ENCODE measurements at regions not wholly inside any gene's neighbourhood (a gene's known extent, or its start where the extent isn't known, plus 50 kb on each side); places are given as distances from the start of the nearest gene placed in this dataset.

GRCh38 chr9:135269912-135270830 is 182.7 kb downstream of the OLFM1 start:
- Mint-ChIP-seq H3K27me3 (ENCODE audit: insufficient read depth, unreplicated experiment) (peaks cover 12% of the 10 kb centered on the region), H3K4me3 (ENCODE audit: unreplicated experiment) (no peak overlapping the region), H3K36me3 (ENCODE audit: insufficient read depth, unreplicated experiment) (no peaks in the 10 kb centered on the region), H3K4me1 (ENCODE audit: insufficient read depth, unreplicated experiment) (no peaks in the 10 kb centered on the region), H3K27ac (ENCODE audit: low read depth, unreplicated experiment) (no peak overlapping the region), H3K9me3 (ENCODE audit: unreplicated experiment) (no peaks in the 10 kb centered on the region)
- no peak for DNase-seq (ENCODE audit: unreplicated experiment)
- no TSS peak for BruUV-seq (replicated peaks)
- intact Hi-C loops (cut with micrococcal nuclease), result no loop called here
- TF ChIP-seq, protein P1, sequence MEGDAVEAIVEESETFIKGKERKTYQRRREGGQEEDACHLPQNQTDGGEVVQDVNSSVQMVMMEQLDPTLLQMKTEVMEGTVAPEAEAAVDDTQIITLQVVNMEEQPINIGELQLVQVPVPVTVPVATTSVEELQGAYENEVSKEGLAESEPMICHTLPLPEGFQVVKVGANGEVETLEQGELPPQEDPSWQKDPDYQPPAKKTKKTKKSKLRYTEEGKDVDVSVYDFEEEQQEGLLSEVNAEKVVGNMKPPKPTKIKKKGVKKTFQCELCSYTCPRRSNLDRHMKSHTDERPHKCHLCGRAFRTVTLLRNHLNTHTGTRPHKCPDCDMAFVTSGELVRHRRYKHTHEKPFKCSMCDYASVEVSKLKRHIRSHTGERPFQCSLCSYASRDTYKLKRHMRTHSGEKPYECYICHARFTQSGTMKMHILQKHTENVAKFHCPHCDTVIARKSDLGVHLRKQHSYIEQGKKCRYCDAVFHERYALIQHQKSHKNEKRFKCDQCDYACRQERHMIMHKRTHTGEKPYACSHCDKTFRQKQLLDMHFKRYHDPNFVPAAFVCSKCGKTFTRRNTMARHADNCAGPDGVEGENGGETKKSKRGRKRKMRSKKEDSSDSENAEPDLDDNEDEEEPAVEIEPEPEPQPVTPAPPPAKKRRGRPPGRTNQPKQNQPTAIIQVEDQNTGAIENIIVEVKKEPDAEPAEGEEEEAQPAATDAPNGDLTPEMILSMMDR (IDR thresholded peaks at IDR 0.05; ENCODE audit: unreplicated experiment), result no peak
- ChIA-PET CTCF (no interaction called here), POLR2A (interaction anchor here (0.6 kb wide), 1 partner anchor 48 kb away, joined by 4 read pairs; no protein-coding TSS in a partner anchor)

DNA sequence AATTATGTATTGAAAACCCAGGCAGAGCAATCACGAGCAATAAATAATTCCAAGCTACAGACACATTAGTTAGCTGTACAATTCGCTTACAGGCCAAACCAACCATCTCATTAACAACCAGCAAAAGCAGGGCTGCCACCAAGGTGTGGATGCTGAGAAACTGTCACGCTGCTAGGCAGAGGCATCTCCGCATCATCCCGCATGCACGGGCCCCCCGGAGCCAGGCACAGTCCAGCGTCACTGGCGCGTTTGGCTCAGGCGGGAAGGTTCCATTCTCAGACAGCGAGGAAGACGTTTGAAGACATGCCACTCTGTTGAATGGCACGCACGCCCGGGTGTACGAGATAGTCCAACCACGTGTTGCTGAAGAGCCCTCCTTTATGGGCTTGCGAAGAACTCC is 184.0 kb downstream of the OLFM1 start:
- Mint-ChIP-seq H3K27ac (ENCODE audit: low read depth, unreplicated experiment) (no peak overlapping the region), H3K4me3 (ENCODE audit: unreplicated experiment) (no peak overlapping the region), H3K36me3 (ENCODE audit: insufficient read depth, unreplicated experiment) (no peaks in the 10 kb centered on the region), H3K9me3 (ENCODE audit: unreplicated experiment) (no peaks in the 10 kb centered on the region), H3K4me1 (ENCODE audit: insufficient read depth, unreplicated experiment) (no peaks in the 10 kb centered on the region), H3K27me3 (ENCODE audit: insufficient read depth, unreplicated experiment) (peaks cover 16% of the 10 kb centered on the region)
- POLR2A ChIA-PET, result no interaction called here
- TF ChIP-seq, protein P1 (IDR thresholded peaks at IDR 0.05; ENCODE audit: unreplicated experiment), result no peak
- CTCF ChIA-PET, result interaction anchor here (0.7 kb wide), 1 partner anchor 1710 kb away, joined by 3 read pairs; no protein-coding TSS in a partner anchor
- intact Hi-C loops (cut with micrococcal nuclease), result no loop called here
- BruUV-seq (replicated peaks), result no TSS peak
- DNase-seq (ENCODE audit: unreplicated experiment), result no peak

- DNase-seq (ENCODE audit: unreplicated experiment), result no peak
Observed at GRCh38 chr9:135272608-135273007, 185.1 kb downstream of the OLFM1 start.

GRCh38 chr9:135273008-135273407 is 185.5 kb downstream of the OLFM1 start:
- intact Hi-C loops (cut with micrococcal nuclease), result no loop called here
- peaks cover 26% of the 10 kb centered on the region for H3K27me3 Mint-ChIP-seq (ENCODE audit: insufficient read depth, unreplicated experiment)

More at GRCh38 chr9:135272608-135273007, 185.1 kb downstream of the OLFM1 start:
- TF ChIP-seq, protein P1 (IDR thresholded peaks at IDR 0.05; ENCODE audit: unreplicated experiment), result no peak
- no TSS peak for BruUV-seq (replicated peaks)
- Mint-ChIP-seq H3K36me3 (ENCODE audit: insufficient read depth, unreplicated experiment) (no peaks in the 10 kb centered on the region), H3K4me1 (ENCODE audit: insufficient read depth, unreplicated experiment) (no peaks in the 10 kb centered on the region), H3K9me3 (ENCODE audit: unreplicated experiment) (no peaks in the 10 kb centered on the region), H3K27me3 (ENCODE audit: insufficient read depth, unreplicated experiment) (peaks cover 22% of the 10 kb centered on the region), H3K27ac (ENCODE audit: low read depth, unreplicated experiment) (no peak overlapping the region), H3K4me3 (ENCODE audit: unreplicated experiment) (no peak overlapping the region)
- intact Hi-C loops (cut with micrococcal nuclease), result no loop called here
- ChIA-PET CTCF (interaction anchor here (0.7 kb wide), 1 partner anchor 60 kb away, joined by 4 read pairs; no protein-coding TSS in a partner anchor), POLR2A (no interaction called here)

More at GRCh38 chr9:135273008-135273407, 185.5 kb downstream of the OLFM1 start:
- H3K9me3 Mint-ChIP-seq (ENCODE audit: unreplicated experiment), result no peaks in the 10 kb centered on the region
- no peak for DNase-seq (ENCODE audit: unreplicated experiment)
- ChIA-PET POLR2A (no interaction called here), CTCF (interaction anchor here (0.7 kb wide), 1 partner anchor 60 kb away, joined by 4 read pairs; no protein-coding TSS in a partner anchor)
- TF ChIP-seq, protein P1 (IDR thresholded peaks at IDR 0.05; ENCODE audit: unreplicated experiment), result no peak
- BruUV-seq (replicated peaks), result no TSS peak
- H3K4me3 Mint-ChIP-seq (ENCODE audit: unreplicated experiment), result no peak overlapping the region
- H3K4me1 Mint-ChIP-seq (ENCODE audit: insufficient read depth, unreplicated experiment), result no peaks in the 10 kb centered on the region
- H3K36me3 Mint-ChIP-seq (ENCODE audit: insufficient read depth, unreplicated experiment), result no peaks in the 10 kb centered on the region
- H3K27ac Mint-ChIP-seq (ENCODE audit: low read depth, unreplicated experiment), result no peak overlapping the region

Measured in MCF 10A (cell line).